Peyer's patch (tissue), 4 donors: ENCODE measurements at regions not wholly inside any gene's neighbourhood (a gene's known extent, or its start where the extent isn't known, plus 50 kb on each side); places are given as distances from the start of the nearest gene placed in this dataset.

Source experiments
- DNase-seq, 3 donors: peaks; one replicate each; pipeline ENCODE4 v3.0.0-alpha.2; 2017 to 2019
- H3K27ac ChIP-seq, 4 donors: fragments of 200-600 bp; sonication (generic); one replicate each; pipeline ENCODE4 v1.5.1; 2016 to 2019
- H3K27me3 ChIP-seq, 2 donors: fragments of 200-600 bp; sonication (generic); one replicate each; pipeline ENCODE4 v1.5.1; 2019
- H3K36me3 ChIP-seq, 3 donors: fragments of 200-600 bp; sonication (generic); one replicate each; pipeline ENCODE4 v1.5.1; 2016 to 2019
- H3K4me1 ChIP-seq, 4 donors: fragments of 200-600 bp; sonication (generic); one replicate each; pipeline ENCODE4 v1.5.1; 2016 to 2019
- H3K4me3 ChIP-seq, 4 donors: fragments of 200-600 bp; sonication (generic); 1 replicate in 3 of 4; 2 replicates in 1 of 4; pipeline ENCODE4 v1.5.1; 2016 to 2019; ENCODE audit warnings: mild to moderate bottlenecking in 1 of 4
- H3K9me3 ChIP-seq, 4 donors: fragments of 200-600 bp; sonication (generic); one replicate each; pipeline ENCODE4 v1.5.1; 2016 to 2019; ENCODE audit warnings: mild to moderate bottlenecking in 1 of 4
- CTCF ChIP-seq, 6 experiments: fragments of 450-650 bp in 4 of 6; fragments of 200-600 bp in 2 of 6; sonication (generic) in 1 of 6; IDR thresholded peaks; one replicate each; pipeline ENCODE4 v1.5.1; 2017 to 2019; ENCODE audit warnings: antibody characterized with exemption in 6 of 6, mild to moderate bottlenecking in 3 of 6, moderate library complexity in 1 of 6
- POLR2A ChIP-seq, 2 donors: fragments of 450-650 bp; IDR thresholded peaks; one replicate each; pipeline ENCODE4 v1.5.1; 2017; ENCODE audit warnings: antibody characterized with exemption in 2 of 2, mild to moderate bottlenecking in 2 of 2, moderate library complexity in 2 of 2

DNA sequence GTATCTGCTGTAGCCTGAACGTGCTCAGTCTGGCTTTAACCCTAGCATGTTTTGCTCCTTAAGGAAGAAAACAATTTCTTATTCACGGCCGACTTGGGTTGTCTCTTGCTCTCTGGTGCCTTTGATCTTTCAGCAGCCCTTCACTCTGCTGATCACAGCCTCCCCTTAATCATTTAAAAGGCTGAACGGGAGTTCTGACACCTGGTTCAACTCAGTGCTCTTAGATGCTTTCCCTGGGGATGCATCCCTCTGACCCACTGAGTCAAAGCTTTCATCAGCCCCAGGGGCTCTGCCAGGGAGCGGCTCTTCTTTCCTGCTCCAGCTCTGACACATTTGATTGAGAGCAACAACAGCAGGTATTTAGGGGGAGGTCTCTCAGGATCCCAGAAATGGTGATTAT lies 79.0 kb upstream of the FYN start:
- Histone ChIP-seq H3K9me3 (no peaks in the 10 kb centered on the region), H3K27ac (no peak overlapping the region), H3K36me3 (no peaks in the 10 kb centered on the region), H3K4me3 (no peak overlapping the region), H3K4me1 (no peaks in the 10 kb centered on the region), H3K27me3 (no peaks in the 10 kb centered on the region)
- no peak for DNase-seq
- no peak for TF ChIP-seq POLR2A (IDR thresholded peaks at IDR 0.05)

GRCh38 chr6:111952821-111953540 lies 79.7 kb upstream of the FYN start:
- no peaks in the 10 kb centered on the region for H3K9me3 ChIP-seq
- H3K27me3 ChIP-seq = no peaks in the 10 kb centered on the region
- no peak overlapping the region for H3K4me3 ChIP-seq
- H3K27ac ChIP-seq = no peak overlapping the region
- DNase-seq = no peak
- TF ChIP-seq CTCF (IDR thresholded peaks at IDR 0.05) = no peak
- no peaks in the 10 kb centered on the region for H3K4me1 ChIP-seq
- no peaks in the 10 kb centered on the region for H3K36me3 ChIP-seq

DNA sequence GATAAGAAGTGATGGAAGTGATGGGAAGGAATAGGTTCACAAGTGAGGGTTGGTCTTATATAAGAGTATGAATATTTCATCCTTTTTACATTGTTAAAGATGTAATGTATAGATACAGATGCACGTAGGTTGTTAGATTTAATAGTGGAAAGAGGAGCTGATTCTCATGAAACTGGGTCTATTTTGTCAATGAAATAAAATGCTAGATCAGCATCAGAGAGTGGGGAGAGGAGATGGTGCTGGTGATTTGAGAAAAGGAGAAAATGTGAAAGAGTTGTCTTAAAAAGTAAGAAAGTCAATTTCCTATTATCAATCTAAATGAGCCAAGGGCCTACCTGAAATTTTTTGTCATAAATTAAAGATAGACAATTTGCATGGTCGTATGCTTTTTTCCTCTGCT lies 82.8 kb upstream of the FYN start:
- H3K9me3 ChIP-seq = no peaks in the 10 kb centered on the region
- no peak for DNase-seq
- no peak overlapping the region for H3K27ac ChIP-seq
- no peaks in the 10 kb centered on the region for H3K4me1 ChIP-seq
- H3K27me3 ChIP-seq = no peaks in the 10 kb centered on the region
- no peaks in the 10 kb centered on the region for H3K36me3 ChIP-seq
- no peak for TF ChIP-seq POLR2A (IDR thresholded peaks at IDR 0.05)
- no peak for TF ChIP-seq CTCF (IDR thresholded peaks at IDR 0.05)
- no peak overlapping the region for H3K4me3 ChIP-seq

DNA sequence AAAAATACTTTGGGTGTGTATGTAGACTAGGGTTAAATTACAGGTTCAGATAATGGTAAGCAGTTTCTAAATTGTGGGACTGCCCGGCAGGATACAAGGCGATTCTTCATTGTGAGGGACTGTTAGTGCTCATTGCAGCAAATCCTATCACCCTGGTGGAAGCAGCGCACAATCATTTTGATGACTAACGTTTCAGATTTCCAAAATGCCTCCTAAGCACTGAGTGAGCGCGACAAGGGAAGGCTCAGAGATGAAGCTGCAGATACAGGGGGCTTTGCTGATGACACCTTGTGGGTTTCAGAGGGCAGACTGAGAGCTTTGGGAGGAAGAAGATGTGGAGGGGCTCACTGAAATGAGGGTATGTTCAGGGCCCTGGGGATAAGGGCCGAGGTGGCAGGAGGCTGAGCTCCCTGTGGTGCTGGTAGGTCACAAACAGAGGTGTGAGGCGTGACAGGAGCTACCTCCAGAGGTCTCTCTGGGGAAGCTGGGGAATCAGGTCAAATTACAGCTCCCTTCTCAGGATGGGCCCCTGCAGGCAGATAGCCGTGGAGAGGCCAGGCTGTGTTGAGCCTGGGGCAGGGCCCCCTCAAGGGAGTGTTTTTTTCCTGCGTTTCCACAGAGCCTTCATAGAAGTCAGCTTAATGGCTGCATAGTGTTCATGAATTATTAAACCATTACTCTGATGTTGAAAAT lies 84.5 kb upstream of the FYN start:
- Histone ChIP-seq H3K9me3 (no peaks in the 10 kb centered on the region), H3K36me3 (no peaks in the 10 kb centered on the region), H3K27ac (no peak overlapping the region), H3K4me3 (no peak overlapping the region), H3K4me1 (no peaks in the 10 kb centered on the region), H3K27me3 (no peaks in the 10 kb centered on the region)
- TF ChIP-seq POLR2A (IDR thresholded peaks at IDR 0.05) (no peak), CTCF (IDR thresholded peaks at IDR 0.05) (no peak)
- no peak for DNase-seq

DNA sequence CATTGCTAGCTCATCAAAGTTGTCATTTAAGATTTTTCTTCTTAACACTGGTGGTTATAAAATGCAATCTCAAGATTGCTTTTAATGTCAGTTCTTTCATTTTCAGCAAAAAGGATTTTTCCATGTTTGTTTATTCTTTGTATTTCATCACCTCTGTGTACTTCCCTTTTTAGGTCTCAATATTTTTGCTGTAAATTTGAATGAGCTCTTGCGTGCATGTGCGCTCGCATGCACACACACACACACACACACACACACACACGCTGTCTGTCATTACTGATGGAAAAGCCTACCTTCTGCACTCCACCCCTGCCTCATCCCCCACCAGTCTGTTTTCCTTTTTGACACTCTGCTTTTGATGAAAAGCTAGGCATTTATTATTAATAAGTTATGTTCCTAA lies 85.3 kb upstream of the FYN start:
- Histone ChIP-seq H3K27me3 (no peaks in the 10 kb centered on the region), H3K4me1 (no peaks in the 10 kb centered on the region), H3K27ac (no peak overlapping the region), H3K4me3 (no peak overlapping the region), H3K9me3 (no peaks in the 10 kb centered on the region), H3K36me3 (no peaks in the 10 kb centered on the region)
- TF ChIP-seq CTCF (IDR thresholded peaks at IDR 0.05) = no peak
- TF ChIP-seq POLR2A (IDR thresholded peaks at IDR 0.05) = no peak
- no peak for DNase-seq

DNA sequence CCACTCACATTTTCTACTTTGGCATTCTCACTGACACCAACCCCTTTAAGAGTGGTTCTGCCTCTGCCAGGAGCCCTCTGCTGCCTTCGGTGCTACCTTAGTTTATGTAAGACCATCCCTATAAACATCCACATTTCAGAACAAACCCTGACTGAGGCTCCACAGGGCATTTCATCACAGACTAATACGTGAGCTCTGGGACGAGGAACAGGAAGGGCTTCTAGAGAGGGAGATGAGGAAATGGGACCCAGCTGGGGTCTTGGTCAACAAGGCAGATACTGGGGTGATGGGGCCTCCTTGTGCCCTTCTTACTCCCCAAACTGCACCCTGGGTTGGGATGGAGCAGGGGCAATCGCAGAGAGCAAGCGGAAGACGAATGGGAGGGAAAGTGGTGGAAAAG lies 86.5 kb upstream of the FYN start:
- Histone ChIP-seq H3K9me3 (no peaks in the 10 kb centered on the region), H3K36me3 (no peaks in the 10 kb centered on the region), H3K4me3 (no peak overlapping the region), H3K27ac (no peak overlapping the region), H3K27me3 (no peaks in the 10 kb centered on the region), H3K4me1 (no peaks in the 10 kb centered on the region)
- no peak for DNase-seq
- TF ChIP-seq CTCF (IDR thresholded peaks at IDR 0.05) (no peak), POLR2A (IDR thresholded peaks at IDR 0.05) (no peak)
